K562 (cell line): ENCODE measurements at regions not wholly inside any gene's neighbourhood (a gene's known extent, or its start where the extent isn't known, plus 50 kb on each side); places are given as distances from the start of the nearest gene placed in this dataset.

Source experiments
- ATAC-seq: fragments of 200-7000 bp; cut with Tn5 transposase; 3 replicates; pipeline ENCODE4 v1.9.1; 2020; ENCODE audit warnings: moderate library complexity
- BruUV-seq: library from RNA; stranded (reverse); fragments of 400-500 nt; replicated peaks from 2 replicates; lab custom pipeline; 2021; lab: Mats Ljungman, UMichigan
- CTCF ChIA-PET: fragments of 300-600 bp; formaldehyde crosslinking; extraction: SDS; loops from one replicate; lab custom pipeline; 2021; ENCODE audit warnings: low intra/inter-chr PET ratio; lab: Yijun Ruan, JAX
- POLR2A ChIA-PET: fragments of 300-600, 350-650 bp; sonication (Branson Sonifier 250); formaldehyde crosslinking; extraction: SDS; loops from one replicate; lab custom pipeline; 2021; ENCODE audit warnings: antibody characterized with exemption, inconsistent platforms; lab: Yijun Ruan, JAX
- DNase-seq, 4 experiments: peaks; one replicate each; pipeline versions ENCODE4 v3.0.0 to v3.0.0-alpha.2; 2011 to 2018; ENCODE audit warnings: low spot score in 3 of 4, mixed read lengths in 3 of 4; ENCODE audit errors: extremely low read depth in 1 of 4
- FAIRE-seq: peaks from 2 replicates; lab custom pipeline; 2011; peaks lifted over from hg19 to GRCh38; lab: Jason Lieb, UNC
- H2AFZ ChIP-seq: 2 replicates; pipeline ENCODE4 v1.6.0; 2011; ENCODE audit warnings: low read depth, low read length, control low read depth, inconsistent platforms
- H3K27ac ChIP-seq: fragments of 200-600 bp; 3 replicates; pipeline ENCODE4 v1.8.0; 2011; ENCODE audit warnings: low read depth, mild to moderate bottlenecking, control low read depth, inconsistent platforms, low read length, moderate library complexity, mixed read lengths; ENCODE audit errors: extremely low read depth
- H3K27me3 ChIP-seq, 2 experiments: fragments of 300-600 bp in 1 of 2; 2 replicates in 1 of 2; 3 replicates in 1 of 2; pipeline versions ENCODE4 v1.6.0 to v1.8.0; 2011; ENCODE audit warnings: inconsistent platforms in 2 of 2, low read length in 2 of 2, mild to moderate bottlenecking in 1 of 2, mixed read lengths in 1 of 2, moderate library complexity in 1 of 2; ENCODE audit not compliant: control insufficient read depth in 2 of 2, insufficient read depth in 2 of 2
- H3K36me3 ChIP-seq: fragments of 300-600 bp; 3 replicates; pipeline ENCODE4 v1.8.0; 2011; ENCODE audit warnings: mild to moderate bottlenecking, low read length, inconsistent platforms; ENCODE audit not compliant: control insufficient read depth, insufficient read depth
- H3K4me1 ChIP-seq, 2 experiments: fragments of 200-600 bp in 1 of 2; replicated peaks in 1 of 2; 2 replicates in 1 of 2; 3 replicates in 1 of 2; pipeline versions ENCODE4 v1.5.1 to v1.8.0; 2011; ENCODE audit warnings: inconsistent platforms in 2 of 2, low read length in 2 of 2, mild to moderate bottlenecking in 1 of 2, mixed read lengths in 1 of 2, moderate library complexity in 1 of 2; ENCODE audit not compliant: control insufficient read depth in 2 of 2, insufficient read depth in 2 of 2
- H3K4me2 ChIP-seq: 2 replicates; pipeline ENCODE4 v1.6.1; 2011; ENCODE audit warnings: low read length, control low read depth, inconsistent platforms, mixed read lengths; ENCODE audit not compliant: insufficient read depth
- H3K4me3 ChIP-seq: fragments of 200-600 bp; sonication (generic), shearing (Covaris generic); 2 replicates; pipeline ENCODE4 v1.5.1; 2016; ENCODE audit warnings: control low read depth, inconsistent platforms
- H3K79me2 ChIP-seq: fragments of 200-600 bp; 3 replicates; pipeline ENCODE4 v1.8.0; 2011; ENCODE audit warnings: low read length, inconsistent platforms; ENCODE audit not compliant: control insufficient read depth, insufficient read depth
- H3K9ac ChIP-seq, 2 experiments: 2 replicates each; pipeline versions ENCODE4 v1.6.0 to v1.6.1; 2011; ENCODE audit warnings: low read depth in 2 of 2, low read length in 2 of 2, control low read depth in 1 of 2, inconsistent platforms in 1 of 2, mild to moderate bottlenecking in 1 of 2, mixed read lengths in 1 of 2; ENCODE audit not compliant: insufficient read depth in 1 of 2
- H3K9me1 ChIP-seq: one replicate; pipeline ENCODE4 v1.6.0; 2011; ENCODE audit warnings: inconsistent platforms, mild to moderate bottlenecking, low read length, moderate library complexity; ENCODE audit not compliant: control insufficient read depth, insufficient read depth
- H3K9me3 ChIP-seq: replicated peaks from 2 replicates; pipeline ENCODE4 v1.5.1; 2011; ENCODE audit warnings: low read depth, low read length, inconsistent platforms; ENCODE audit not compliant: control insufficient read depth, insufficient read depth
- H4K20me1 ChIP-seq: replicated peaks from 2 replicates; pipeline ENCODE4 v1.6.1; 2011; ENCODE audit warnings: low read length, inconsistent platforms, mixed read lengths; ENCODE audit not compliant: control insufficient read depth, insufficient read depth
- AFF4 ChIP-seq: sonication (generic); formaldehyde crosslinking; IDR thresholded peaks from 2 replicates; pipeline ENCODE4 v1.8.0; 2023; ENCODE audit warnings: mild to moderate bottlenecking, missing genetic modification reagents
- BACH1 ChIP-seq: fragments of 200-800 bp; sonication (Bioruptor generic); IDR thresholded peaks from 2 replicates; pipeline ENCODE4 v1.6.1; 2016; ENCODE audit warnings: missing genetic modification characterization, missing compliant biosample characterization
- CC2D1A ChIP-seq: fragments of 450-650 bp; IDR thresholded peaks from 2 replicates; pipeline ENCODE4 v1.6.1; 2017; ENCODE audit warnings: mild to moderate bottlenecking
- FOSL1 ChIP-seq: fragments of 200-800 bp; sonication (Bioruptor generic); conservative IDR thresholded peaks from 2 replicates; pipeline ENCODE4 v1.6.1; 2016; ENCODE audit warnings: missing genetic modification characterization, missing compliant biosample characterization
- GABPB1 ChIP-seq: sonication (generic); formaldehyde crosslinking; IDR thresholded peaks from 2 replicates; pipeline ENCODE4 v1.8.0; 2022; ENCODE audit warnings: mild to moderate bottlenecking, missing genetic modification reagents
- GTF2F1 ChIP-seq: IDR thresholded peaks from 2 replicates; pipeline ENCODE4 v1.6.1; 2011; ENCODE audit warnings: low read depth, low read length, improper control_type of control experiment
- SRSF9 ChIP-seq: fragments of 200-400 bp; formaldehyde crosslinking; IDR thresholded peaks from 2 replicates; pipeline ENCODE4 v1.6.1; 2017; ENCODE audit warnings: low read depth, low read length, borderline replicate concordance
- STAT5B ChIP-seq: fragments of 250-450 bp; sonication (Bioruptor Pico); IDR thresholded peaks from 2 replicates; pipeline ENCODE4 v1.8.0; 2021; ENCODE audit warnings: mild to moderate bottlenecking, inconsistent platforms
- THAP7 ChIP-seq: fragments of 250-450 bp; sonication (Bioruptor Pico); IDR thresholded peaks from 2 replicates; pipeline ENCODE4 v1.5.0; 2021
- XRCC5 ChIP-seq: fragments of 200-400 bp; formaldehyde crosslinking; IDR thresholded peaks from 2 replicates; pipeline ENCODE4 v1.6.1; 2017; ENCODE audit warnings: low read depth, mild to moderate bottlenecking, low read length
- ZEB2 ChIP-seq: fragments of 450-650 bp; IDR thresholded peaks from 2 replicates; pipeline ENCODE4 v1.6.1; 2016
- ZFP91 ChIP-seq: sonication (generic); formaldehyde crosslinking; IDR thresholded peaks from 2 replicates; pipeline ENCODE4 v1.8.0; 2022; ENCODE audit warnings: mild to moderate bottlenecking, missing genetic modification reagents
- ZKSCAN3 ChIP-seq: fragments of 250-450 bp; sonication (Bioruptor Pico); IDR thresholded peaks from 2 replicates; pipeline ENCODE4 v1.4.0; 2020
- WGBS: fragments of 100-300 bp; shearing (Covaris generic); methylation state at CpG from one replicate; pipeline ENCODE4 v1.1.6; 2016; ENCODE audit warnings: low coverage, mixed read lengths; ENCODE audit not compliant: insufficient coverage; ENCODE audit errors: missing lambda C conversion rate; 5-methylcytosine and 5-hydroxymethylcytosine counted together
- in situ Hi-C: fragments of 300-500 bp; cut with MboI; formaldehyde crosslinking; loops from 4 replicates; pipeline ENCODE4 v1.15.0; 2018; ENCODE audit warnings: inconsistent platforms, mixed read lengths
- intact Hi-C: fragments of 100-400 bp; cut with micrococcal nuclease; formaldehyde crosslinking; loops from 2 replicates; pipeline ENCODE4 v1.14.2; 2022

- intact Hi-C loops (no loop called here), in situ Hi-C loops (no loop called here)
- Histone ChIP-seq H3K27ac (no peak overlapping the region), H3K36me3 (no peaks in the 10 kb centered on the region), H2AFZ (no peak overlapping the region), H4K20me1 (no peaks in the 10 kb centered on the region), H3K4me3 (no peak overlapping the region), H3K9me1 (no peaks in the 10 kb centered on the region), H3K9ac (no peak overlapping the region), H3K27me3 (no peaks in the 10 kb centered on the region), H3K4me1 (no peaks in the 10 kb centered on the region), H3K4me2 (no peak overlapping the region), H3K79me2 (no peaks in the 10 kb centered on the region), H3K9me3 (no peaks in the 10 kb centered on the region)
- ATAC-seq, result no peak
- no peak for DNase-seq
- TF ChIP-seq BACH1, result no peak
- no peak for TF ChIP-seq GTF2F1
- TF ChIP-seq ZEB2, result no peak
- TF ChIP-seq SRSF9, result no peak
- TF ChIP-seq XRCC5, result no peak
- no peak for TF ChIP-seq THAP7 (CRISPR knock-in tag)
- no peak for TF ChIP-seq ZKSCAN3 (CRISPR knock-in tag)
- no peak for TF ChIP-seq FOSL1 (tag)
- TF ChIP-seq CC2D1A, result no peak
- TF ChIP-seq STAT5B (CRISPR knock-in tag), result no peak
- no peak for TF ChIP-seq AFF4
- TF ChIP-seq ZFP91 (CRISPR knock-in tag), result no peak
- TF ChIP-seq GABPB1, result no peak
- CTCF ChIA-PET, result no interaction called here
- BruUV-seq, result no TSS peak
- POLR2A ChIA-PET, result no interaction called here
- 3% methylated on average over 3 of the region's 3 CpGs for WGBS
- FAIRE-seq, result no peak
Measured at GRCh38 chr5:110269478-110270142, 456.9 kb downstream of the TMEM232 start.
